CD4-positive, alpha-beta T cell (primary cell): ENCODE measurements at regions not wholly inside any gene's neighbourhood (a gene's known extent, or its start where the extent isn't known, plus 50 kb on each side); places are given as distances from the start of the nearest gene placed in this dataset.

Experiments used
- ATAC-seq: fragments of 200-7000 bp; cut with Tn5 transposase; one replicate; pipeline ENCODE4 v1.10.0; 2022; ENCODE audit warnings: mild to moderate bottlenecking; ENCODE audit not compliant: poor library complexity
- CTCF ChIA-PET: fragments of 350-600 bp; sonication (Branson Sonifier 250); formaldehyde crosslinking; loops from one replicate; lab custom pipeline; 2021; ENCODE audit warnings: antibody characterized with exemption, inconsistent platforms; lab: Charles Lee
- POLR2A ChIA-PET: fragments of 350-600 bp; sonication (Branson Sonifier 250); formaldehyde crosslinking; loops from one replicate; lab custom pipeline; 2021; ENCODE audit warnings: antibody characterized with exemption, inconsistent platforms; lab: Charles Lee
- DNase-seq, 14 experiments: peaks; one replicate each; pipeline ENCODE4 v3.0.0-alpha.2; 2013 to 2020; ENCODE audit warnings: mixed read lengths in 2 of 14
- H3K27ac ChIP-seq, 2 donors: one replicate each; pipeline versions ENCODE4 v1.5.1 to v1.7.0; 2013; ENCODE audit warnings: low read length in 2 of 2, low read depth in 1 of 2, mild to moderate bottlenecking in 1 of 2
- H3K27me3 ChIP-seq, 2 experiments: 1 replicate in 1 of 2; 2 replicates in 1 of 2; pipeline versions ENCODE4 v1.6.1 to v1.7.0; 2013; ENCODE audit warnings: low read length in 2 of 2, control low read depth in 1 of 2, mild to moderate bottlenecking in 1 of 2, moderate library complexity in 1 of 2; ENCODE audit not compliant: insufficient read depth in 2 of 2, control insufficient read depth in 1 of 2
- H3K36me3 ChIP-seq: one replicate; pipeline ENCODE4 v1.6.1; 2013; ENCODE audit warnings: low read length, control low read depth; ENCODE audit not compliant: insufficient read depth
- H3K4me1 ChIP-seq: one replicate; pipeline ENCODE4 v1.6.1; 2013; ENCODE audit warnings: low read length, control low read depth; ENCODE audit not compliant: insufficient read depth
- H3K4me3 ChIP-seq: one replicate; pipeline ENCODE4 v1.5.1; 2013; ENCODE audit warnings: mild to moderate bottlenecking, low read length, moderate library complexity
- H3K9me3 ChIP-seq, 2 experiments: 1 replicate in 1 of 2; 2 replicates in 1 of 2; pipeline versions ENCODE4 v1.6.1 to v1.7.0; 2013; ENCODE audit warnings: low read length in 2 of 2, mild to moderate bottlenecking in 2 of 2, control low read depth in 1 of 2, moderate library complexity in 1 of 2; ENCODE audit not compliant: control insufficient read depth in 1 of 2, insufficient read depth in 1 of 2
- H3K27ac Mint-ChIP-seq: one replicate; pipeline ENCODE4 v1.8.0; 2020; ENCODE audit warnings: mixed read lengths
- H3K27me3 Mint-ChIP-seq: one replicate; pipeline ENCODE4 v1.8.0; 2021; ENCODE audit warnings: mixed read lengths
- H3K36me3 Mint-ChIP-seq: one replicate; pipeline ENCODE4 v1.8.0; 2021; ENCODE audit warnings: low read depth, mixed read lengths
- H3K4me1 Mint-ChIP-seq: one replicate; pipeline ENCODE4 v1.8.0; 2021; ENCODE audit warnings: low read depth, mixed read lengths
- H3K4me3 Mint-ChIP-seq: one replicate; pipeline ENCODE4 v1.8.0; 2020; ENCODE audit warnings: mild to moderate bottlenecking, mixed read lengths
- H3K9me3 Mint-ChIP-seq: one replicate; pipeline ENCODE4 v1.8.0; 2020; ENCODE audit warnings: mixed read lengths
- intact Hi-C, 2 experiments: fragments of 100-400 bp; cut with DNase I in 1 of 2; cut with micrococcal nuclease in 1 of 2; formaldehyde crosslinking; loops; one replicate each; pipeline versions ENCODE4 v1.15.1 to v1.9.0; 2023 to 2025; cut with DNase I, micrococcal nuclease
- TF ChIP-seq, protein P1 (sequence below): fragments of 200-600 bp; IDR thresholded peaks from one replicate; pipeline ENCODE4 v1.8.0; 2022; ENCODE audit warnings: antibody characterized with exemption, mild to moderate bottlenecking

DNA sequence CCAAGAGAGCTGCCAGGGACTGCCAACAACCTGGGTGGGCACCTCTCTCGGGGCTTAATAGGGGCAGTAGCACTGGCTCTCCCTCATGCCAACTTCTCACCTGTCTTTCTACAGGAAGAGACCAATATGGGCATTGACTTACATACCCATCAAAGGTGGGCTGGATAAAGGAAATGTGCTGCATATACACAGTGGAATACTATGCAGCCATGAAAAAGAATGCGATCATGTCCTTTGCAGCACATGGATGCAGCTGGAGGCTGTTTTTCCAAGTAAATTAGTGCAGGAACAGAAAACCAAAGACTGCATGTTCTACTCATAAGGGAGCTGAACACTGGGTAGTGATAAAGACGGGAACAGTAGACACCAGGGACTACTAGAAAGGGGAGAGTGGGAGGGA, 172.5 kb downstream of the URB2 start:
- H3K4me3 Mint-ChIP-seq: no peak overlapping the region

DNA sequence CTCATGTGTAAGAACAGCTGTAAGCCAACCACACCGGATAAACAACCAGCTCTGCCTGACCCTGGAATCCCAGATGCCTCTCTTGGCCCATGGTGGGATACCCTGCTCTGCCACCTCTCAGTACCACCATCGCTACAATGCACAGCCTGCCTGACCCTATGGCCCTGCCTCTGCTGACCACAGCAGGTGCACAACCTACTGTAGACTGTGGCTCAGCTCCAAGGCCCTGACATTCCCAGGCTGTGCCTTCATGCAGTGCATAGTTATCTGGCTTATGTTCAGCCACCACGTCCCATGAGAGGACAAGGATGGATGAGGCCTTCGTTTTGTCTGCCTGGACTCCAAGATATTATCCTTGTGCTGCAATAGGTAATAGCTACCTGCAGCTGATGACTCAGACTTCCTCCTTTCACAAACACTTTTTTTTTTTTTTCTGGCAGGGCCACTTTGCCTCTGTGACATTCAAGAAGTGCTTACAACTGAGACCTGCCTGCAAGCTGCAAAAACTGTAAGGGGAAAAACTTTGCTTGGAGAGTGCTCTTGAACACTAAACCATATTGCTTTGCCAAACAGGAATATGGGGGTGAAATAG, 177.7 kb downstream of the URB2 start:
- ATAC-seq (no peak), DNase-seq (no peak)
- Histone ChIP-seq H3K27ac (no peak overlapping the region), H3K4me1 (no peaks in the 10 kb centered on the region), H3K36me3 (no peaks in the 10 kb centered on the region), H3K4me3 (no peak overlapping the region), H3K9me3 (peaks cover 10 to 11% of the 10 kb centered on the region in 2 experiments), H3K27me3 (peaks cover 0 to 7% of the 10 kb centered on the region in 2 experiments)
- Mint-ChIP-seq H3K9me3 (peaks cover 6% of the 10 kb centered on the region), H3K4me1 (no peaks in the 10 kb centered on the region), H3K27me3 (peaks cover 4% of the 10 kb centered on the region), H3K4me3 (no peak overlapping the region), H3K27ac (no peak overlapping the region), H3K36me3 (no peaks in the 10 kb centered on the region)
- intact Hi-C loops: no loop called here
- TF ChIP-seq, protein P1, sequence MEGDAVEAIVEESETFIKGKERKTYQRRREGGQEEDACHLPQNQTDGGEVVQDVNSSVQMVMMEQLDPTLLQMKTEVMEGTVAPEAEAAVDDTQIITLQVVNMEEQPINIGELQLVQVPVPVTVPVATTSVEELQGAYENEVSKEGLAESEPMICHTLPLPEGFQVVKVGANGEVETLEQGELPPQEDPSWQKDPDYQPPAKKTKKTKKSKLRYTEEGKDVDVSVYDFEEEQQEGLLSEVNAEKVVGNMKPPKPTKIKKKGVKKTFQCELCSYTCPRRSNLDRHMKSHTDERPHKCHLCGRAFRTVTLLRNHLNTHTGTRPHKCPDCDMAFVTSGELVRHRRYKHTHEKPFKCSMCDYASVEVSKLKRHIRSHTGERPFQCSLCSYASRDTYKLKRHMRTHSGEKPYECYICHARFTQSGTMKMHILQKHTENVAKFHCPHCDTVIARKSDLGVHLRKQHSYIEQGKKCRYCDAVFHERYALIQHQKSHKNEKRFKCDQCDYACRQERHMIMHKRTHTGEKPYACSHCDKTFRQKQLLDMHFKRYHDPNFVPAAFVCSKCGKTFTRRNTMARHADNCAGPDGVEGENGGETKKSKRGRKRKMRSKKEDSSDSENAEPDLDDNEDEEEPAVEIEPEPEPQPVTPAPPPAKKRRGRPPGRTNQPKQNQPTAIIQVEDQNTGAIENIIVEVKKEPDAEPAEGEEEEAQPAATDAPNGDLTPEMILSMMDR: no peak
- ChIA-PET CTCF (no interaction called here), POLR2A (interaction anchor here (0.7 kb wide), 1 partner anchor 262 kb away, joined by 3 read pairs; no protein-coding TSS in a partner anchor)

More for the DNA sequence above, 172.5 kb downstream of the URB2 start:
- H3K4me1 ChIP-seq: no peaks in the 10 kb centered on the region
- CTCF ChIA-PET: no interaction called here
- H3K9me3 Mint-ChIP-seq: no peaks in the 10 kb centered on the region
- H3K9me3 ChIP-seq: peaks cover 0 to 10% of the 10 kb centered on the region in 2 experiments
- ATAC-seq (no peak), DNase-seq (no peak)
- H3K27me3 Mint-ChIP-seq: no peaks in the 10 kb centered on the region
- H3K36me3 Mint-ChIP-seq: no peaks in the 10 kb centered on the region
- no peak overlapping the region for H3K27ac ChIP-seq
- no peaks in the 10 kb centered on the region for H3K4me1 Mint-ChIP-seq
- H3K36me3 ChIP-seq: no peaks in the 10 kb centered on the region
- intact Hi-C loops: no loop called here
- no peak overlapping the region for H3K4me3 ChIP-seq
- no peak overlapping the region for H3K27ac Mint-ChIP-seq
- H3K27me3 ChIP-seq: peaks cover 0 to 2% of the 10 kb centered on the region in 2 experiments
- POLR2A ChIA-PET: no interaction called here
- TF ChIP-seq, protein P1: no peak

- H3K4me3 Mint-ChIP-seq: no peak overlapping the region
Measured at GRCh38 chr1:229808272-229808671, 182.2 kb downstream of the URB2 start.

More at GRCh38 chr1:229808272-229808671, 182.2 kb downstream of the URB2 start:
- ChIA-PET POLR2A (no interaction called here), CTCF (no interaction called here)
- no peaks in the 10 kb centered on the region for H3K36me3 Mint-ChIP-seq
- Histone ChIP-seq H3K9me3 (peaks cover 10 to 28% of the 10 kb centered on the region in 2 experiments), H3K27me3 (peaks cover 0 to 7% of the 10 kb centered on the region in 2 experiments), H3K36me3 (no peaks in the 10 kb centered on the region), H3K4me3 (no peak overlapping the region), H3K27ac (no peak overlapping the region), H3K4me1 (no peaks in the 10 kb centered on the region)
- no peak overlapping the region for H3K27ac Mint-ChIP-seq
- peaks cover 16% of the 10 kb centered on the region for H3K9me3 Mint-ChIP-seq
- TF ChIP-seq, protein P1: no peak
- no peaks in the 10 kb centered on the region for H3K4me1 Mint-ChIP-seq
- intact Hi-C loops: no loop called here
- H3K27me3 Mint-ChIP-seq: peaks cover 15% of the 10 kb centered on the region
- ATAC-seq (no peak), DNase-seq (no peak)
